ENCODE measurements at regions not wholly inside any gene's neighbourhood (a gene's known extent, or its start where the extent isn't known, plus 50 kb on each side); places are given as distances from the start of the nearest gene placed in this dataset.
"Not testable (repeated sequence)": the region's sequence is repeated elsewhere in the genome, so short reads cannot be mapped to it uniquely, and the experiment has no call there.

DNA sequence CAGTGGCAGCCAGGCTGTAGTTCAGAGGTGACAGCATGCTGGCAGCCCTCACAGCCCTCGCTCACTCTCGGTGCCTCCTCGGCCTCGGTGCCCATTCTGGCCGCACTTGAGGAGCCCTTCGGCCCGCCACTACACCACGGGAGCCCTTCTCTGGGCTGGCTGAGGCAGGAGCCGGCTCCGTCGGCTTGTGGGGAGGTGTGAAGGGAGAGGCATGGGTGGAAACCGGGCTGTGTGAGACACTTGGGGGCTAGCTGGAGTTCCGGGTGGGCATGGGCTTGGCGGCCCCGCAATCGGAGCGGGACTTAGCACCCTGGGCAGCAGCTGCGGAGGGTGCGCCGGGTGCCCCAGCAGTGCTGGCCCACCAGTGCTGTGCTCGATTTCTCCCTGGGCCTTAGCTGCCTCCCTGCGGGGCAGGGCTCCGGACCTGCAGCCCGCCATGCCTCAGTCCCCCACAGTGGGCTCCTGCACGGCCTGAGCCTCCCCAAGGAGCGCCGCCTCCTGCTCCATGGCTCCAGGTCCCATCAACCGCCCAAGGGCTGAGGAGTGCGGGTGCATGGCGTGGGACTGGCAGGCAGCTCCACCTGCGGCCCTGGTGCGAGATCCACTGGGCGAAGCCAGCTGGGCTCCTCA lies 396.8 kb downstream of the FAM72C start:
- Histone ChIP-seq H3K36me3 (no peaks in the 10 kb centered on the region), H3K9me3 (replicated peaks) (peaks cover 27% of the 10 kb centered on the region), H3K4me1 (no peaks in the 10 kb centered on the region), H3K4me3 (no peak overlapping the region), H3K27ac (replicated peaks) (no peak overlapping the region), H3K27me3 (ENCODE audit: low read depth) (peaks cover 24% of the 10 kb centered on the region)
- intact Hi-C loops (cut with micrococcal nuclease), result no loop called here
- TF ChIP-seq, protein P1, sequence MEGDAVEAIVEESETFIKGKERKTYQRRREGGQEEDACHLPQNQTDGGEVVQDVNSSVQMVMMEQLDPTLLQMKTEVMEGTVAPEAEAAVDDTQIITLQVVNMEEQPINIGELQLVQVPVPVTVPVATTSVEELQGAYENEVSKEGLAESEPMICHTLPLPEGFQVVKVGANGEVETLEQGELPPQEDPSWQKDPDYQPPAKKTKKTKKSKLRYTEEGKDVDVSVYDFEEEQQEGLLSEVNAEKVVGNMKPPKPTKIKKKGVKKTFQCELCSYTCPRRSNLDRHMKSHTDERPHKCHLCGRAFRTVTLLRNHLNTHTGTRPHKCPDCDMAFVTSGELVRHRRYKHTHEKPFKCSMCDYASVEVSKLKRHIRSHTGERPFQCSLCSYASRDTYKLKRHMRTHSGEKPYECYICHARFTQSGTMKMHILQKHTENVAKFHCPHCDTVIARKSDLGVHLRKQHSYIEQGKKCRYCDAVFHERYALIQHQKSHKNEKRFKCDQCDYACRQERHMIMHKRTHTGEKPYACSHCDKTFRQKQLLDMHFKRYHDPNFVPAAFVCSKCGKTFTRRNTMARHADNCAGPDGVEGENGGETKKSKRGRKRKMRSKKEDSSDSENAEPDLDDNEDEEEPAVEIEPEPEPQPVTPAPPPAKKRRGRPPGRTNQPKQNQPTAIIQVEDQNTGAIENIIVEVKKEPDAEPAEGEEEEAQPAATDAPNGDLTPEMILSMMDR (IDR thresholded peaks at IDR 0.05; ENCODE audit: borderline replicate concordance), result no peak
- DNase-seq, result no peak

DNA sequence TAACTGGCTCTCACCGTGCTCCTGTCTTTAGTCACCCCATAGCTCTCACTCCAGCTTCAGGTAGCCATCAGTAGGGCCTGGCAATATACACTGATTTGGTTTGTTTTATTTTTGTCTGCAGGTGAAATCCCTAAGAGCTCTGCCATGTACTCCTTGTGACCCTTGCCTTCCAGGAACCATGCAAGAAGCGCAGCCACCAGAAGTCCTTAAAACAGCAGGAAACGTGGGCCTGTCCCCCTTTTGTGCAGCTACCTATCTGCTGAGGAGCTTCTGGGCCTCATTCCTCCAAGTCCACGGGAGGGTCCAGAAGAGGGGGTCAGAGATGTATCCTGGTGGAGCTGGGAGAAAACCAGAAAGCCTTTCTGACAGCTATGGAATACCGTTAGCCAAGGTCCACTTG lies 399.1 kb downstream of the FAM72C start:
- H3K4me3 ChIP-seq; DNase-seq; H3K4me1 ChIP-seq; H3K36me3 ChIP-seq; H3K27ac ChIP-seq (replicated peaks); intact Hi-C loops (cut with micrococcal nuclease): not testable (repeated sequence)
- Histone ChIP-seq H3K27me3 (ENCODE audit: low read depth) (peaks cover 32% of the 10 kb centered on the region), H3K9me3 (replicated peaks) (peaks cover 13% of the 10 kb centered on the region)

DNA sequence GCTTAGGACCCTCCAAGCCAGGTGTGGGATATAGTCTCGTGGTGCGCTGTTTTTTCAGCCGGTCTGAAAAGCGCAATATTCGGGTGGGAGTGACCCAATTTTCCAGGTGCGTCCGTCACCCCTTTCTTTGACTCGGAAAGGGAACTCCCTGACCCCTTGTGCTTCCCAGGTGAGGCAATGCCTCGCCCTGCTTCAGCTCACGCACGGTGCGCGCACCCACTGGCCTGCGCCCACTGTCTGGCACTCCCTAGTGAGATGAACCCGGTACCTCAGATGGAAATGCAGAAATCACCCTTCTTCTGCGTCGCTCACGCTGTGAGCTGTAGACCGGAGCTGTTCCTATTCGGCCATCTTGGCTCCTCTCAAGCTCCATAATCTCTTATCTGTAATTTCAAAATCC lies 408.0 kb downstream of the FAM72C start:
- intact Hi-C loops (cut with micrococcal nuclease); DNase-seq; H3K4me1 ChIP-seq; H3K4me3 ChIP-seq; H3K9me3 ChIP-seq (replicated peaks); H3K27ac ChIP-seq (replicated peaks); H3K36me3 ChIP-seq: not testable (repeated sequence)
- peaks cover 28% of the 10 kb centered on the region for H3K27me3 ChIP-seq (ENCODE audit: low read depth)

DNA sequence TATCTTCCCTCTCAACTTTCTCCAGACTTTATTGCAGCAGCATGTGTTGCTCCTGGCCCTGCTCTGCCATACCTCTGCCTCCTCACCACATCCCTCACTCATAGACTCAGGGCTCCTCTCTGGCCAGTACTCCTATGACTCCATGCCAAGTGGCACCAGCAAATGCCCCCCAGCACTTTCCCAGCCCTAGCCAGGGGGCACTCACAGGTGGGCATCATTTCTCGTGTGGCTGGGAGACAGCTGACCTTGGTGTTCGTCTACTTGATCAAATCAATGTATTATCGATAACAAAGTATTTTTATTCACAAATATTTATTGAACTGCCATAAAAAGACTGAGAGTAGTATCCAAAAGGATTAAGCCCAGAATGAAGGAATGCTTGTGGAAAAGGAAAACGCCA lies 418.2 kb downstream of the FAM72C start:
- no peak overlapping the region for H3K4me3 ChIP-seq

DNA sequence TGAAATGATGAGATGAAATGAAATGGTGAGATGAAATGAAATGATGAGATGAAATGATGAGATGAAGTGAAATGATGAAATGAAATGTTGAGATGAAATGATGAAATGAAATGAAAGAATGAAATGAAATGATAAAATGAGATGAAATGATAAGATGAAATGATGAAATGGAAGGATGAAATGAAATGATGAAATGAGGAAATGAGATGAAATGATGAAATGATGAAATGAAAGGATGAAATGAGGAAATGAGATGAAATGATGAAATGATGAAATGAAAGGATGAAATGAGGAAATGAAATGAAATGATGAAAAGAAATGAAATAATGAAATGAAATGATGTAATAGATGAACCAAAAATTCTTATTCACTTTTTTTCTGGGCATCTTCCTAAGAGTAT lies 467.1 kb downstream of the FAM72C start:
- H3K4me3 ChIP-seq; H3K36me3 ChIP-seq; H3K27me3 ChIP-seq (ENCODE audit: low read depth); H3K4me1 ChIP-seq; H3K27ac ChIP-seq (replicated peaks); intact Hi-C loops (cut with micrococcal nuclease); DNase-seq; H3K9me3 ChIP-seq (replicated peaks): not testable (repeated sequence)

More for the DNA sequence above, 418.2 kb downstream of the FAM72C start:
- no peak for DNase-seq
- TF ChIP-seq, protein P1 (IDR thresholded peaks at IDR 0.05; ENCODE audit: borderline replicate concordance), result no peak
- no peak overlapping the region for H3K27ac ChIP-seq (replicated peaks)
- H3K36me3 ChIP-seq, result no peaks in the 10 kb centered on the region
- intact Hi-C loops (cut with micrococcal nuclease), result no loop called here
- H3K9me3 ChIP-seq (replicated peaks), result no peaks in the 10 kb centered on the region
- peaks cover 12% of the 10 kb centered on the region for H3K27me3 ChIP-seq (ENCODE audit: low read depth)
- H3K4me1 ChIP-seq, result no peaks in the 10 kb centered on the region

DNA sequence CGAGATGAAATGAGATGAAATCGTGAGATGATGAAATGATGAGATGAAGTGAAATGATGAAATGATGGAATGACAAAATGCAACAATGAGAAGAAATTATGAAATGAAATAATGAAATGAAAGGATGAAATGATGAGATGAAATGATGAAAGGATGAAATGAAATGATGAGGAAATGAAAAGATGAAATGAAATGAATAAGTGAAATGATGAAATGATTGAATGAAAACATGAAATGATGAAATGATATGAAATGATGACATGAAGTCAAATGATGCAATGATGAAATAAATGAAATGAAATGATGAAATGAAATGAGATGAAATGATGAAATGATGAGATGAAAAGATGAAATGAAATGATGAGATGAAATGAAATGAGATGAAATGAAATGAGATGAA lies 467.7 kb downstream of the FAM72C start:
- H3K4me1 ChIP-seq; H3K27ac ChIP-seq (replicated peaks); H3K9me3 ChIP-seq (replicated peaks); intact Hi-C loops (cut with micrococcal nuclease); H3K36me3 ChIP-seq; DNase-seq; H3K4me3 ChIP-seq; H3K27me3 ChIP-seq (ENCODE audit: low read depth): not testable (repeated sequence)

DNA sequence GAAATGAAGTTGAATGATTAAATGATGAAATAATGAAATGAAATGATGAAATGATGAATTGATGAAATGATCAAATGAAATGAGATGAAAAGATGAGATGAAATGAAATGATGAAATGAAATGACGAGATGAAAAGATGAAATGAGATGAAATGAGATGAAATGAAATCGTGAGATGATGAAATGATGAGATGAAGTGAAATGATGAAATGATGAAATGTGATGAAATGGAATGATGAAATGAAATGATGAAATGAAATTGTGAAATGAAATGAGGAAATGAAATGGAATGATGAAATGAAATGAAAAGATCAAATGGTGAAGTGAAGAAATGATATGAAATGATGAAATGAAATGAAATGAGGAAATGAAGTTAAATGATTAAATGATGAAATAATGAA lies 468.7 kb downstream of the FAM72C start:
- DNase-seq; H3K27ac ChIP-seq (replicated peaks); H3K4me1 ChIP-seq; H3K4me3 ChIP-seq; H3K36me3 ChIP-seq; H3K9me3 ChIP-seq (replicated peaks); intact Hi-C loops (cut with micrococcal nuclease); H3K27me3 ChIP-seq (ENCODE audit: low read depth): not testable (repeated sequence)

DNA sequence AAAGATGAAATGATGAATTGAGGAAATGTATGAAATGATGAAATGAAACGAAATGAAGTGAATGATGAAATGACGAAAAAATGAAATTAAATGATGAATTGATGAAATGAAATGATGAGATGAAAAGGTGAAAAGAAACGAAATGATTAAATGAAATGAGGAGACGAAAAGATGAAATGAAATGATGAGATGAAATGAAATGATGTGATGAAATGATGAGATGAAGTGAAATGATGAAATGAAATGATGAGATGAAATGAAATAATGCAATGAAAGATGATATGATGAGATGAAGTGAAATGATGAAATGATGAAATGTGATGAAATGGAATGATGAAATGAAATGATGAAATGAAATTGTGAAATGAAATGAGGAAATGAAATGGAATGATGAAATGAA lies 469.7 kb downstream of the FAM72C start:
- intact Hi-C loops (cut with micrococcal nuclease), result not testable (repeated sequence)

DNA sequence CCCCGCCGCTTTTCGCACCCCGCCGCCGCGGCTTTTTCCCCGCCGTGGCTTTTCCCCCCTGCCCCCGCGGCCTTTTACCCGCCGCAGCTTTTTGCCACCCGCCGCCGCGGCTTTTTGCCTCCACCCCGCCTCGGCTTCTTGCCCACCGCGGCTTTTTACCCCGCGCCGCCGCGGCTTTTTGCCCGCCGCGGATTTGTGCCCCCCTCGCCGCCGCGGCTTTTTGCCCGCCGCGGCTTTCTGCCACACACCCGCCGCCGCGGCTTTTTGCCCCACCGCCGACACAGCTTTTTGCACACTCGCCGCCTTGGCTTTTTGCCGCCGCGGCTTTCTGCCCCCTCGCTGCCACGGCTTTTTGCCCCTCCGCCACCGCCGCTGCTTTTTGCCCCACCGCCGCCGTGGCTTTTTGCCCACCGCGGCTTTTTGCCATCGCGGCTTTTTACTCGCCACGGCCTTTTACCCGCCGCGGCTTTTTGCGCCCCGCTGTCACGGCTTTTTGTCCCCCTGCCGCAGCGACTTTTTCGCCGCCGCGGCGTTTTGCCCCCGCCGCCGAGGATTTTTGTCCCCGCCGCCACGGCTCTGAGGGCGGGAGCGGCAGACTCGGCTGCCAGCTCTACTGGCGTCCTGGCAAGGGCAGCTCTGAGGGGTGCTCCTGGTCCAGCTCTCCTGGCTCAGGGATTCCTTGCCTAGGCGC lies 473.6 kb downstream of the FAM72C start:
- H3K4me1 ChIP-seq; H3K9me3 ChIP-seq (replicated peaks); H3K36me3 ChIP-seq; H3K27ac ChIP-seq (replicated peaks); intact Hi-C loops (cut with micrococcal nuclease): not testable (repeated sequence)
- Histone ChIP-seq H3K4me3 (peak overlapping the region; percentile 61), H3K27me3 (ENCODE audit: low read depth) (peaks cover 21% of the 10 kb centered on the region)
- DNase-seq, result peak; percentile 9

More for the DNA sequence above, 469.7 kb downstream of the FAM72C start:
- not testable (repeated sequence) for DNase-seq; H3K4me3 ChIP-seq; H3K9me3 ChIP-seq (replicated peaks); H3K36me3 ChIP-seq; H3K4me1 ChIP-seq; H3K27ac ChIP-seq (replicated peaks)
- peaks cover 15% of the 10 kb centered on the region for H3K27me3 ChIP-seq (ENCODE audit: low read depth)

All from left ventricle myocardium inferior (tissue), 1 donor.